ENCODE measurements at regions not wholly inside any gene's neighbourhood (a gene's known extent, or its start where the extent isn't known, plus 50 kb on each side); places are given as distances from the start of the nearest gene placed in this dataset.

GRCh38 chr17:33671491-33671890 is 378.4 kb upstream of the ASIC2 start:
- no peak overlapping the region for H3K4me3 ChIP-seq (ENCODE audit: low read length)

GRCh38 chr17:33674685-33675084 is 381.6 kb upstream of the ASIC2 start:
- Histone ChIP-seq H3K27ac (ENCODE audit: low read length) (no peak overlapping the region), H3K4me3 (ENCODE audit: low read length) (no peak overlapping the region), H3K27me3 (ENCODE audit: low read depth, low read length) (peaks cover 29% of the 10 kb centered on the region), H3K36me3 (replicated peaks; ENCODE audit: low read depth, low read length) (no peaks in the 10 kb centered on the region), H4K20me1 (ENCODE audit: insufficient read depth, low read length) (no peaks in the 10 kb centered on the region), H2AFZ (ENCODE audit: low read depth, low read length) (no peak overlapping the region), H3K4me2 (ENCODE audit: low read length) (no peak overlapping the region), H3K4me1 (ENCODE audit: low read length) (no peaks in the 10 kb centered on the region), H3K9ac (ENCODE audit: low read length) (no peak overlapping the region), H3K9me3 (ENCODE audit: insufficient read depth, low read length) (no peaks in the 10 kb centered on the region), H3K79me2 (ENCODE audit: low read length) (no peaks in the 10 kb centered on the region)
- no peak for TF ChIP-seq EZH2phosphoT487 (IDR thresholded peaks at IDR 0.05; ENCODE audit: low read depth)
- peak; percentile 62 for TF ChIP-seq CTCF (IDR thresholded peaks at IDR 0.05; ENCODE audit: low read depth, low read length)

More at GRCh38 chr17:33671491-33671890, 378.4 kb upstream of the ASIC2 start:
- Histone ChIP-seq H4K20me1 (ENCODE audit: insufficient read depth, low read length) (no peaks in the 10 kb centered on the region), H3K79me2 (ENCODE audit: low read length) (no peaks in the 10 kb centered on the region), H3K4me1 (ENCODE audit: low read length) (no peaks in the 10 kb centered on the region), H3K36me3 (replicated peaks; ENCODE audit: low read depth, low read length) (no peaks in the 10 kb centered on the region), H3K4me2 (ENCODE audit: low read length) (no peak overlapping the region), H3K9me3 (ENCODE audit: insufficient read depth, low read length) (no peaks in the 10 kb centered on the region), H3K27ac (ENCODE audit: low read length) (no peak overlapping the region), H3K9ac (ENCODE audit: low read length) (no peak overlapping the region), H2AFZ (ENCODE audit: low read depth, low read length) (no peak overlapping the region), H3K27me3 (ENCODE audit: low read depth, low read length) (peaks cover 34% of the 10 kb centered on the region)
- no peak for TF ChIP-seq CTCF (IDR thresholded peaks at IDR 0.05; ENCODE audit: low read depth, low read length)
- TF ChIP-seq EZH2phosphoT487 (IDR thresholded peaks at IDR 0.05; ENCODE audit: low read depth), result no peak

GRCh38 chr17:33676444-33676843 is 383.3 kb upstream of the ASIC2 start:
- Histone ChIP-seq H3K9ac (ENCODE audit: low read length) (no peak overlapping the region), H3K27ac (ENCODE audit: low read length) (no peak overlapping the region), H3K27me3 (ENCODE audit: low read depth, low read length) (peaks cover 18% of the 10 kb centered on the region), H3K4me2 (ENCODE audit: low read length) (no peak overlapping the region), H4K20me1 (ENCODE audit: insufficient read depth, low read length) (no peaks in the 10 kb centered on the region), H2AFZ (ENCODE audit: low read depth, low read length) (no peak overlapping the region), H3K79me2 (ENCODE audit: low read length) (no peaks in the 10 kb centered on the region), H3K36me3 (replicated peaks; ENCODE audit: low read depth, low read length) (no peaks in the 10 kb centered on the region), H3K9me3 (ENCODE audit: insufficient read depth, low read length) (no peaks in the 10 kb centered on the region), H3K4me3 (ENCODE audit: low read length) (no peak overlapping the region), H3K4me1 (ENCODE audit: low read length) (no peaks in the 10 kb centered on the region)
- TF ChIP-seq CTCF (IDR thresholded peaks at IDR 0.05; ENCODE audit: low read depth, low read length) (no peak), EZH2phosphoT487 (IDR thresholded peaks at IDR 0.05; ENCODE audit: low read depth) (no peak)

- Histone ChIP-seq H3K27ac (ENCODE audit: low read length) (no peak overlapping the region), H3K27me3 (ENCODE audit: low read depth, low read length) (no peaks in the 10 kb centered on the region), H3K79me2 (ENCODE audit: low read length) (no peaks in the 10 kb centered on the region), H3K4me2 (ENCODE audit: low read length) (no peak overlapping the region), H3K36me3 (replicated peaks; ENCODE audit: low read depth, low read length) (no peaks in the 10 kb centered on the region), H3K4me3 (ENCODE audit: low read length) (no peak overlapping the region), H3K9me3 (ENCODE audit: insufficient read depth, low read length) (no peaks in the 10 kb centered on the region), H2AFZ (ENCODE audit: low read depth, low read length) (no peak overlapping the region), H4K20me1 (ENCODE audit: insufficient read depth, low read length) (no peaks in the 10 kb centered on the region), H3K4me1 (ENCODE audit: low read length) (no peaks in the 10 kb centered on the region), H3K9ac (ENCODE audit: low read length) (no peak overlapping the region)
- TF ChIP-seq CTCF (IDR thresholded peaks at IDR 0.05; ENCODE audit: low read depth, low read length) (no peak), EZH2phosphoT487 (IDR thresholded peaks at IDR 0.05; ENCODE audit: low read depth) (no peak)
These were observed 386.5 kb upstream of the ASIC2 start for GRCh38 chr17:33679595-33679994.

All from OCI-LY3 (cell line).